GM21447 (cell line): ENCODE measurements at regions not wholly inside any gene's neighbourhood (a gene's known extent, or its start where the extent isn't known, plus 50 kb on each side); places are given as distances from the start of the nearest gene placed in this dataset.
"Not testable (repeated sequence)": the region's sequence is repeated elsewhere in the genome, so short reads cannot be mapped to it uniquely, and the experiment has no call there.

Source experiments
- ATAC-seq: cut with Tn5 transposase; IDR thresholded peaks from one replicate; pipeline ENCODE4 v1.9.1; 2021; ENCODE audit not compliant: unreplicated experiment

GRCh38 chr7:85685901-85686300 is 499.0 kb upstream of the SEMA3D start:
- no peak for ATAC-seq

GRCh38 chr7:85682833-85683620 is 496.2 kb upstream of the SEMA3D start:
- ATAC-seq: no peak

GRCh38 chr7:85681241-85681640 is 494.4 kb upstream of the SEMA3D start:
- no peak for ATAC-seq

- ATAC-seq: not testable (repeated sequence)
Observed at GRCh38 chr7:85675093-85675492, 488.2 kb upstream of the SEMA3D start.

GRCh38 chr7:85673876-85674275 is 487.0 kb upstream of the SEMA3D start:
- ATAC-seq: no peak

GRCh38 chr7:85669225-85669624 is 482.4 kb upstream of the SEMA3D start:
- ATAC-seq: no peak

- ATAC-seq: no peak
Observed at GRCh38 chr7:85664341-85664740, 477.5 kb upstream of the SEMA3D start.

- no peak for ATAC-seq
Observed at GRCh38 chr7:85659364-85659763, 472.5 kb upstream of the SEMA3D start.

GRCh38 chr7:85655252-85655651 is 468.4 kb upstream of the SEMA3D start:
- ATAC-seq: no peak

GRCh38 chr7:85644272-85644671 is 457.4 kb upstream of the SEMA3D start:
- no peak for ATAC-seq

- no peak for ATAC-seq
Observed at GRCh38 chr7:85641331-85641730, 454.5 kb upstream of the SEMA3D start.

- no peak for ATAC-seq
Observed at GRCh38 chr7:85638394-85638793, 451.5 kb upstream of the SEMA3D start.

GRCh38 chr7:85634951-85635350 is 448.1 kb upstream of the SEMA3D start:
- ATAC-seq: no peak

- ATAC-seq: no peak
Observed at GRCh38 chr7:85630904-85631600, 444.2 kb upstream of the SEMA3D start.

- no peak for ATAC-seq
Observed at GRCh38 chr7:85627791-85628586, 441.1 kb upstream of the SEMA3D start.

GRCh38 chr7:85622059-85622458 is 435.2 kb upstream of the SEMA3D start:
- ATAC-seq: no peak

- ATAC-seq: no peak
Observed at GRCh38 chr7:85620936-85621685, 434.3 kb upstream of the SEMA3D start.

- ATAC-seq: no peak
Observed at GRCh38 chr7:85619236-85619635, 432.4 kb upstream of the SEMA3D start.

GRCh38 chr7:85614684-85615083 is 427.8 kb upstream of the SEMA3D start:
- no peak for ATAC-seq

GRCh38 chr7:85612514-85612913 is 425.7 kb upstream of the SEMA3D start:
- ATAC-seq: no peak

GRCh38 chr7:85608804-85609203 is 421.9 kb upstream of the SEMA3D start:
- no peak for ATAC-seq
